ENCODE measurements at regions not wholly inside any gene's neighbourhood (a gene's known extent, or its start where the extent isn't known, plus 50 kb on each side); places are given as distances from the start of the nearest gene placed in this dataset.

- DNase-seq (ENCODE audit: low read depth): no peak
Observed at GRCh38 chr13:88592105-88592504, 920.9 kb downstream of the SLITRK5 start.

GRCh38 chr13:88601949-88602348 is 930.8 kb downstream of the SLITRK5 start:
- no peak for DNase-seq (ENCODE audit: low read depth)

- no peak for DNase-seq (ENCODE audit: low read depth)
Observed at GRCh38 chr13:88602786-88603777, 931.9 kb downstream of the SLITRK5 start.

GRCh38 chr13:88617176-88617575 is 946.0 kb downstream of the SLITRK5 start:
- no peak for DNase-seq (ENCODE audit: low read depth)

GRCh38 chr13:88622362-88622973 is 951.3 kb downstream of the SLITRK5 start:
- DNase-seq (ENCODE audit: low read depth): no peak

GRCh38 chr13:88623150-88623549 is 952.0 kb downstream of the SLITRK5 start:
- no peak for DNase-seq (ENCODE audit: low read depth)

DNA sequence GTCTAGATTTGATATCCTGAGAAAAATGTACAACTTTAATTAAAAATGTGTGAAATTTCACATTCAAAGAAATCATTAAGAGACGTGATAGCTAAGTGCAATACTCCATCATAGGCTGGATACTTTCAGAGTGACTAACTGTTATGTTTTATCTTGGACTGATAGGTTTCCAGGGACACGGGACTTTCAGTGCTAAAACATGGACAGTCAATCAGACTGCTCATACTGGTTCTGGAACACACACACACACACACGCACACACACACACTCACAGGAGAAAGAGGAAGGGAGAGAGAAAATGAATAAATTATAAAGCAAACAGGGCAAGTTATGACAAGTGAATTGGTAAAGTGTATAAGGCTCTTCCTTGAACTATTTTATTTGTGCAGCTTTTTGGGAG is 955.9 kb downstream of the SLITRK5 start:
- no peak for DNase-seq (ENCODE audit: low read depth)

GRCh38 chr13:88628882-88629281 is 957.7 kb downstream of the SLITRK5 start:
- DNase-seq (ENCODE audit: low read depth): no peak

GRCh38 chr13:88637935-88638334 is 966.8 kb downstream of the SLITRK5 start:
- no peak for DNase-seq (ENCODE audit: low read depth)

DNA sequence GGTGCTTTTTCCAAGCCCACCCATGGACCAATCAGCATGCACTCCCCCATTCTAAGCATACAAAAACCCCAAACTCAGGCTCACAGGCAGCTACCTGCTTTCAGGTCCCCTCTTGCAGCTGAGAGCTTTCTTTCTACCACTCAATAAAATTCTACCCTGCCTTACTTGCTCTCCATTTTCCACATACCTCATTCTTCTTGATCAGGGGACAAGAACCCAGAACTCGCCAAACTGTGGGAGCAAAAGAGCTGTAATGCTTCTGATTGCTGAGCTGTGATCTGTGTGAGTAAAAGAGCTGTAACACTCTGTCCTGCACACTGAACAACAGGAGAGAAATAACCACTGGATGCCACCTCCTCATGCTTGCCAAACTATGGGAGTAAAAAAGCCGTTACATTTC is 972.1 kb downstream of the SLITRK5 start:
- no peak for DNase-seq (ENCODE audit: low read depth)

DNA sequence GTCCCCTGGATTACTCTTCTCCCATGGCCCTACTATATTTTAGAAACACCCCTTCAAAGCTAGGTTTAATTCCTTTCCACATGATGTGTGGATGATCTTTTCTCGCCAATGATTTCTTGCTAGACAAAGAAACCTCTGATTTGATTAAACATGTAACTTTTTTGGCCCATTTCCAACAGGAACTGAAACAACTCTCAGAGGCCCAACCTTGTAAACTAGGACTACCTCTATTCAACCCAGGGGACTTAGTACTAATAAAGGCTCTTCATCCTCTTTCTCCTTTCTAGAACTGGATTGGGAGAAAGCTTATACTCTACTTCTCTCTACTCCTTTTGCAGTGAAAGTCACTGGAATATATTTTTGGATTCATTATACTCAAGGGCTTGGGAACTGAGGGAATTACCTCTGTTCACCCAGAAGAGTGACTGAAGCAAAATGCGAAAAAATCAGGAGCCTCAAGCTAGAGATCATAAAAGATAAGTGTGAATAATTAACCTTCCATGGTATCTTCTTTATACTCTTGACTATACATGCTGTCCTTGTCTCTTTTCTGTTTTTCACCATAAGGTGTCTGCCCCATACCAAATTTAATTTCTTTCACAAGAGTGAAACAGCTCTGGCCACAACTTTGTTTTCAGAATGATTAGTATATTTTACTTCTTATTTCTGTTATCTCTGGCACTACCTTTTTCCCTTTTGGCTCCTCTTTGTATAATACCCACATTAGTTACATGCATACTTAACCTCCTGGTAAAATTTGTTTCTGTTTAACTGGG is 977.6 kb downstream of the SLITRK5 start:
- DNase-seq (ENCODE audit: low read depth): no peak

- no peak for DNase-seq (ENCODE audit: low read depth)
Observed at GRCh38 chr13:88649855-88650254, 978.7 kb downstream of the SLITRK5 start.

- no peak for DNase-seq (ENCODE audit: low read depth)
Observed at GRCh38 chr13:88651531-88651930, 980.4 kb downstream of the SLITRK5 start.

GRCh38 chr13:88656751-88657150 is 985.6 kb downstream of the SLITRK5 start:
- no peak for DNase-seq (ENCODE audit: low read depth)

DNA sequence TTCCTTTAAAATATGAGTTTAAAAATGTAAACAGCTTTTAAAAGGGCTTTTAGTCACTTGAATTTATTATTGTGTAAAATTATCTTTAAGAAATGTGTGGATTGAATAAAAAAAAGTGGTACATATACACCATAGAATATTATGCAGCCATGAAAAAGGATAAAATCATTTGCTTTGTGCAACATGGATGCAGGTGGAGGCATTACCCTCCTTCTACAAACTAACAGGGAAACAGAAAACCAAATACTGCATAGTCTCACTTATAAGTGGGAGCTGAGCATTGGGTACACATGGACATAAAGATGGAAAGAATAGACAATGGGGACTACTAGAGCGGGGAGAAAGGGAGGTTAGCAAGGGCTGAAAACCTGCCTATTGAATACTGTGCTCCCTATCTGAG is 999.3 kb downstream of the SLITRK5 start:
- DNase-seq (ENCODE audit: low read depth): no peak

DNA sequence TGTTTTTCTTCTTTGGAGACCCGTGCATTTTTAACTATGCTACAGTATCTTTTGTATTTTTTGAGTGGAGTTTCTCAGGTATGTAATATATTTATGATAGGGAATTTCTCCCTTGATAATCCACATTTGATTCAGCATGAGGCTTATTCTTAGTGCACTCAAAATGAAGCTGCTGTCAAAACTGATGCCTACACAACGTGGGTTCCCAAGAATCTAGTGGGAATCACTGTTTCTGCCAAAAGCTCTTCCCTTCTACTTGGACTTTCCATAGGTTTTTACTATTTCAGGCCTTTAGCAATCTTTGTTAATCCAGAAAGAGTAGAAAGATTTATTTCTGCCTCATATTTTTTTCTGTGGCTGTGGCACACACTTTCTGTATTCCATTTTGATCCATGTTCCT is 1003.7 kb downstream of the SLITRK5 start:
- no peak for DNase-seq (ENCODE audit: low read depth)

DNA sequence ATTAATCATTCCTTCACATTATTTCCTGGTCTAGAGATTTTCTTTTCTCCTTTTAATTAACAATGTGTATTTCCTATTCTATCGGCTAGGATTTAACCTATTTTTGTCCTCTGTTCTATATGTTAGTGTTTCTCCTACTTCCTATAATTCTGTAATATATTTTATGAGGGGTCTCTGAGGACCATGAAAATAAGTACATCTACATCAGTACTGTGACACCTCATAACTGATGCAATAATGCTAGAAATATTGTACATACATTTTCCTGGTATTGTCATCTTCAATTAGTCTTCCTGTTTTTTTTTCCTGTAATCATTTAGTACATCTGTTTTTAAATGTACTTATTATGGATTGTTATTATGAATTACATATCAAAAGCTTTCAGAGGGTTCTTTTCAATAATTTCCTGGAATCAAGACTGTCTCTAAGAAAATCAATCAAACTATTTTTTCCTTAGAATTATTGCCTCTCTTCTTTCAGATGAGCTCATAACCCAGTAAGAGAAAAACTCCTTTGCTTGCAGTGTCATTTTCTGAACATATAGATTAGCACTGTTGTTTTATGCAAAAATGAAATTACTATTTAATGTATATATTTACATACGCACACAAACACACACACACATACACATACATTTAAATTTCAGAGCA is 1004.3 kb downstream of the SLITRK5 start:
- no peak for DNase-seq (ENCODE audit: low read depth)

DNA sequence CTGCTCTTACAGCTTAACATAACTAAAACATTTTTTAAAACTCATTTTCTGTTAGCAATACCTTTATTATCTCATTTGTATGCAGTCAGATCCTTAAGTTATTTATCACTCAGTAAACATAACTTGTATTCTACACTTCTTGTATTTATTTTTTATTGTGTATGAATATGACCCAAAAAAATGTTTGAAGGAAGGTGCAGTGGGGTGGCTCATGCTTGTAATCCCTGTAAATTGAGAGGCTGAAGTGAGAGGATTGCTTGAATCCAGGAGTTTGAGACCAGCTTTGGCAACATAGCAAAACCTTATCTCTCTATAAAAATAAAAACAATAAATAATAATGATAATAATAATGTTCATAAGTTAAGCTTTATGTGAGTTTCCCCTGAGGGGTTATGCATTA is 1004.8 kb downstream of the SLITRK5 start:
- no peak for DNase-seq (ENCODE audit: low read depth)

DNA sequence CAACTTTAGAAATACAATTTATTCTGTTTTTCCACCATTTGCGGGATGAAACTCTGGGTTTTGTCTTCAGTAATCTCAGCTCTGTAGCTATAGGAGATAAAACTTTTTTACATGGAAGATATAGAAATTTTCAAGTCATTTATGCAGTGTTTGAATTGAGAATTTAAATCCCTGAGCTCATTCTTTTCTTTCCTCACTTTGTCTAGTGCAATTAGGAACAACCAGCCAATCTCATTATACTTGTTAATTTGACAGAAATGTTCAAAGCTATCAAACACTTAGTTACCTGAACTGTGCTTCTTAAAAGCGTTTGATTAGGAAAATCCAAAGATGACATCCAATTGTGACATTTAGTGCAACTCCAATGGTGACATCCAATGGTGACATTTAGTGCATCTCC is 1014.3 kb downstream of the SLITRK5 start:
- DNase-seq (ENCODE audit: low read depth): no peak

GRCh38 chr13:88701551-88701950 is 1030.4 kb downstream of the SLITRK5 start:
- DNase-seq (ENCODE audit: low read depth): no peak

- DNase-seq (ENCODE audit: low read depth): no peak
Observed at GRCh38 chr13:88704600-88705275, 1033.6 kb downstream of the SLITRK5 start.

DNA sequence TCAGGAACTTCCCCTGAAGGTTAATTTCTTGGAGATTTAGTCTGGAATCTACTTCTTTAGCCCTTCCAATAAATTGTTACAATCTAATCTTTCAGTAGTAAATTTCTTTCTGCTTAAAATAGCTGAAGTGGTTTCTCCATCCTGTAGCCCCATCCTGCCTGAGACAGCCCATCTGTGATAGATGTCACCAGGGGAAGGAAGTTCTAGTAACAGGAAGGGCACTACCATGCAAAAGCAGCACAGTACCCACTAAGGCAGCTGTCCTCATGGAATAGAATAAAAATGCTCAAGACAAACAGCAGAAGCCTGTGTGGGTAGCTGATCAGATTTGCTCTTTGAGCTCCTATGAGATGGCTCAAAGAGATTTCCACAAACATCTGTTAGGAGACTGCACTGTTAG is 1036.5 kb downstream of the SLITRK5 start:
- no peak for DNase-seq (ENCODE audit: low read depth)
